ENCODE measurements at regions not wholly inside any gene's neighbourhood (a gene's known extent, or its start where the extent isn't known, plus 50 kb on each side); places are given as distances from the start of the nearest gene placed in this dataset.
"Not testable (repeated sequence)": the region's sequence is repeated elsewhere in the genome, so short reads cannot be mapped to it uniquely, and the experiment has no call there.

- H3K4me1 Mint-ChIP-seq = no peaks in the 10 kb centered on the region
- H3K27ac Mint-ChIP-seq = no peak overlapping the region
- ChIA-PET CTCF (no interaction called here), POLR2A (no interaction called here)
- intact Hi-C loops (cut with micrococcal nuclease) = no loop called here
- ATAC-seq (ENCODE audit: low read depth) = no peak
- peaks cover 3% of the 10 kb centered on the region for H3K9me3 Mint-ChIP-seq
- H3K4me3 Mint-ChIP-seq = no peak overlapping the region
- TF ChIP-seq CTCF (IDR thresholded peaks at IDR 0.05) = no peak
- no peaks in the 10 kb centered on the region for H3K36me3 Mint-ChIP-seq (ENCODE audit: low read depth)
- no peak for DNase-seq
- H3K27me3 Mint-ChIP-seq = no peaks in the 10 kb centered on the region
These were observed 1499.5 kb upstream of the ADGRL3 start for GRCh38 chr4:59700651-59701050.

GRCh38 chr4:59704616-59705015 is 1495.5 kb upstream of the ADGRL3 start:
- no peak for TF ChIP-seq CTCF (IDR thresholded peaks at IDR 0.05)
- H3K36me3 Mint-ChIP-seq (ENCODE audit: low read depth) = no peaks in the 10 kb centered on the region
- no peaks in the 10 kb centered on the region for H3K9me3 Mint-ChIP-seq
- H3K4me3 Mint-ChIP-seq = no peak overlapping the region
- no peak for DNase-seq
- ChIA-PET CTCF (no interaction called here), POLR2A (no interaction called here)
- no peaks in the 10 kb centered on the region for H3K27me3 Mint-ChIP-seq
- H3K4me1 Mint-ChIP-seq = no peaks in the 10 kb centered on the region
- intact Hi-C loops (cut with micrococcal nuclease) = no loop called here
- no peak for ATAC-seq (ENCODE audit: low read depth)
- H3K27ac Mint-ChIP-seq = no peak overlapping the region

GRCh38 chr4:59712470-59712869 is 1487.7 kb upstream of the ADGRL3 start:
- CTCF ChIA-PET = no interaction called here

GRCh38 chr4:59724286-59724685 is 1475.8 kb upstream of the ADGRL3 start:
- DNase-seq; H3K36me3 Mint-ChIP-seq (ENCODE audit: low read depth); H3K9me3 Mint-ChIP-seq; H3K27me3 Mint-ChIP-seq; H3K4me3 Mint-ChIP-seq; CTCF ChIA-PET; H3K4me1 Mint-ChIP-seq; H3K27ac Mint-ChIP-seq; POLR2A ChIA-PET; ATAC-seq (ENCODE audit: low read depth); intact Hi-C loops (cut with micrococcal nuclease): not testable (repeated sequence)

More at GRCh38 chr4:59712470-59712869, 1487.7 kb upstream of the ADGRL3 start:
- Mint-ChIP-seq H3K4me3 (no peak overlapping the region), H3K36me3 (ENCODE audit: low read depth) (no peaks in the 10 kb centered on the region), H3K27me3 (no peaks in the 10 kb centered on the region), H3K4me1 (no peaks in the 10 kb centered on the region), H3K9me3 (peaks cover 7% of the 10 kb centered on the region), H3K27ac (no peak overlapping the region)
- intact Hi-C loops (cut with micrococcal nuclease) = no loop called here
- DNase-seq = no peak
- no peak for TF ChIP-seq CTCF (IDR thresholded peaks at IDR 0.05)
- POLR2A ChIA-PET = no interaction called here
- no peak for ATAC-seq (ENCODE audit: low read depth)

GRCh38 chr4:59727745-59728144 is 1472.4 kb upstream of the ADGRL3 start:
- H3K27ac Mint-ChIP-seq = no peak overlapping the region
- ChIA-PET POLR2A (no interaction called here), CTCF (no interaction called here)
- no peaks in the 10 kb centered on the region for H3K27me3 Mint-ChIP-seq
- no peak overlapping the region for H3K4me3 Mint-ChIP-seq
- DNase-seq (no peak), ATAC-seq (ENCODE audit: low read depth) (no peak)
- H3K9me3 Mint-ChIP-seq = peaks cover 3% of the 10 kb centered on the region
- H3K36me3 Mint-ChIP-seq (ENCODE audit: low read depth) = no peaks in the 10 kb centered on the region
- no peaks in the 10 kb centered on the region for H3K4me1 Mint-ChIP-seq
- no peak for TF ChIP-seq CTCF (IDR thresholded peaks at IDR 0.05)
- intact Hi-C loops (cut with micrococcal nuclease) = no loop called here

GRCh38 chr4:59728496-59728895 is 1471.6 kb upstream of the ADGRL3 start:
- H3K27me3 Mint-ChIP-seq = no peaks in the 10 kb centered on the region
- DNase-seq (no peak), ATAC-seq (ENCODE audit: low read depth) (no peak)
- no peak for TF ChIP-seq CTCF (IDR thresholded peaks at IDR 0.05)
- ChIA-PET POLR2A (no interaction called here), CTCF (no interaction called here)
- no peak overlapping the region for H3K4me3 Mint-ChIP-seq
- H3K36me3 Mint-ChIP-seq (ENCODE audit: low read depth) = no peaks in the 10 kb centered on the region
- H3K27ac Mint-ChIP-seq = no peak overlapping the region
- peaks cover 3% of the 10 kb centered on the region for H3K9me3 Mint-ChIP-seq
- intact Hi-C loops (cut with micrococcal nuclease) = no loop called here
- no peaks in the 10 kb centered on the region for H3K4me1 Mint-ChIP-seq
